RWPE1 (cell line): ENCODE measurements at regions not wholly inside any gene's neighbourhood (a gene's known extent, or its start where the extent isn't known, plus 50 kb on each side); places are given as distances from the start of the nearest gene placed in this dataset.

Experiments used
- CTCF ChIA-PET: fragments of 350-600 bp; sonication (Branson Sonifier 250); formaldehyde crosslinking; extraction: SDS; loops from one replicate; lab custom pipeline; 2021; lab: Yijun Ruan, JAX
- POLR2A ChIA-PET: fragments of 400-600 bp; formaldehyde crosslinking; extraction: SDS; loops from one replicate; lab custom pipeline; 2020; ENCODE audit warnings: antibody characterized with exemption; ENCODE audit not compliant: low non-redundant PET; lab: Yijun Ruan, JAX
- DNase-seq: peaks from one replicate; pipeline ENCODE4 v3.0.0; 2012; ENCODE audit warnings: low spot score
- H3K27ac ChIP-seq: fragments of 450-650 bp; 2 replicates; pipeline ENCODE4 v1.5.1; 2017
- CTCF ChIP-seq: fragments of 450-650 bp; conservative IDR thresholded peaks from 2 replicates; pipeline ENCODE4 v1.5.1; 2017; ENCODE audit warnings: low read depth, mild to moderate bottlenecking

GRCh38 chr6:148154668-148155067 lies 188.0 kb upstream of the SASH1 start:
- no peak for TF ChIP-seq CTCF
- DNase-seq = no peak
- ChIA-PET CTCF (interaction anchor here (1.0 kb wide), 1 partner anchor 23 kb away, joined by 4 read pairs; no protein-coding TSS in a partner anchor), POLR2A (no interaction called here)
- no peak overlapping the region for H3K27ac ChIP-seq

GRCh38 chr6:148155293-148155692 lies 187.3 kb upstream of the SASH1 start:
- ChIA-PET CTCF (no interaction called here), POLR2A (no interaction called here)
- DNase-seq = no peak
- TF ChIP-seq CTCF = no peak
- no peak overlapping the region for H3K27ac ChIP-seq

- POLR2A ChIA-PET = no interaction called here
- H3K27ac ChIP-seq = no peak overlapping the region
- no peak for DNase-seq
- CTCF ChIA-PET = interaction anchor here (0.7 to 1.4 kb wide), 2 partner anchors 310 to 651 kb away, joined by 3 to 5 read pairs; no protein-coding TSS in a partner anchor
- TF ChIP-seq CTCF = no peak
Measured at GRCh38 chr6:148157841-148158240, 184.8 kb upstream of the SASH1 start.

- H3K27ac ChIP-seq = no peak overlapping the region
- TF ChIP-seq CTCF = no peak
- CTCF ChIA-PET = no interaction called here
- POLR2A ChIA-PET = no interaction called here
- no peak for DNase-seq
Measured at GRCh38 chr6:148164645-148165044, 178.0 kb upstream of the SASH1 start.

- TF ChIP-seq CTCF = peak; percentile 73
- ChIA-PET CTCF (interaction anchor here (0.6 to 1.3 kb wide), 3 partner anchors 11 to 164 kb away, joined by 3 to 5 read pairs (median 3); no protein-coding TSS in a partner anchor), POLR2A (no interaction called here)
- no peak overlapping the region for H3K27ac ChIP-seq
- peak; percentile 38 for DNase-seq
Measured at GRCh38 chr6:148166339-148166968, 176.2 kb upstream of the SASH1 start.

GRCh38 chr6:148169706-148170105 lies 172.9 kb upstream of the SASH1 start:
- H3K27ac ChIP-seq = no peak overlapping the region
- no peak for DNase-seq
- no peak for TF ChIP-seq CTCF
- ChIA-PET POLR2A (no interaction called here), CTCF (no interaction called here)
